Vagina (tissue), 2 donors: ENCODE measurements at regions not wholly inside any gene's neighbourhood (a gene's known extent, or its start where the extent isn't known, plus 50 kb on each side); places are given as distances from the start of the nearest gene placed in this dataset.

Experiments used
- DNase-seq, 2 donors: peaks; one replicate each; pipeline ENCODE4 v3.0.0-alpha.2; 2017; ENCODE audit errors: extremely low spot score in 2 of 2
- H3K27ac ChIP-seq: fragments of 200-600 bp; sonication (generic); one replicate; pipeline ENCODE4 v1.5.1; 2019
- H3K27me3 ChIP-seq: fragments of 200-600 bp; sonication (generic); one replicate; pipeline ENCODE4 v1.5.1; 2019
- H3K36me3 ChIP-seq, 2 donors: fragments of 200-600 bp; sonication (generic); one replicate each; pipeline ENCODE4 v1.5.1; 2017 to 2019
- H3K4me1 ChIP-seq: fragments of 200-600 bp; sonication (generic); one replicate; pipeline ENCODE4 v1.5.1; 2019
- H3K4me3 ChIP-seq, 2 donors: fragments of 200-600 bp; sonication (generic); 1 replicate in 1 of 2; 2 replicates in 1 of 2; pipeline ENCODE4 v1.5.1; 2016 to 2019
- H3K9me3 ChIP-seq: fragments of 200-600 bp; sonication (generic); one replicate; pipeline ENCODE4 v1.5.1; 2019
- POLR2A ChIP-seq, 2 donors: fragments of 450-650 bp; IDR thresholded peaks; one replicate each; pipeline ENCODE4 v1.6.1; 2017; ENCODE audit warnings: antibody characterized with exemption in 2 of 2, mild to moderate bottlenecking in 2 of 2, moderate library complexity in 2 of 2
- POLR2AphosphoS5 ChIP-seq, 2 donors: sonication (generic); formaldehyde crosslinking; IDR thresholded peaks; one replicate each; pipeline ENCODE4 v1.9.0; 2017; ENCODE audit warnings: antibody characterized with exemption in 2 of 2, mild to moderate bottlenecking in 2 of 2, low read depth in 1 of 2; ENCODE audit not compliant: insufficient read depth in 1 of 2
- intact Hi-C: fragments of 100-400 bp; cut with DNase I; formaldehyde crosslinking; loops from one replicate; pipeline ENCODE4 v1.15.1; 2023
- TF ChIP-seq, protein P1 (sequence below), 3 experiments: fragments of 450-650 bp in 2 of 3; fragments of 200-600 bp in 1 of 3; sonication (generic) in 1 of 3; IDR thresholded peaks; one replicate each; pipeline ENCODE4 v1.5.1; 2017 to 2019; ENCODE audit warnings: antibody characterized with exemption in 3 of 3, mild to moderate bottlenecking in 2 of 3, moderate library complexity in 2 of 3

DNA sequence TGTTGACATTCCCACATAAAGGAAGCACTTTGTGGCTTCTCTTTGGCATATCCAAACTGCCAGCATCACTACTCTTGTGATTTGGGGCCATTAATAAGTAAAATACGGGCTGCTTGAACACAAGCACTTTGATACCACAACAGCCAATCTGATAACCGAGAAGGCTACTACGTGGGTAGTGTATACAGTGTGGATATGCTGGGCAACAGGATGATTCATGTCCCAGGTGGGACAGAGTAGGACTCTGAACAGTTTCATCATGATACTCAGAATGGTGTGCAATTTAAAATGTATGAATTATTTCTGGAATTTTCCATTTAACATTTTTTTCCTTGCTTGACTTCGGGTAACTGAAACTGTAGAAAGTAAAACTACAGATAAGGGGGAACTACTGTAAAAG lies 225.0 kb upstream of the DDHD1 start:
- no peak for DNase-seq
- no peaks in the 10 kb centered on the region for H3K9me3 ChIP-seq
- TF ChIP-seq, protein P1, sequence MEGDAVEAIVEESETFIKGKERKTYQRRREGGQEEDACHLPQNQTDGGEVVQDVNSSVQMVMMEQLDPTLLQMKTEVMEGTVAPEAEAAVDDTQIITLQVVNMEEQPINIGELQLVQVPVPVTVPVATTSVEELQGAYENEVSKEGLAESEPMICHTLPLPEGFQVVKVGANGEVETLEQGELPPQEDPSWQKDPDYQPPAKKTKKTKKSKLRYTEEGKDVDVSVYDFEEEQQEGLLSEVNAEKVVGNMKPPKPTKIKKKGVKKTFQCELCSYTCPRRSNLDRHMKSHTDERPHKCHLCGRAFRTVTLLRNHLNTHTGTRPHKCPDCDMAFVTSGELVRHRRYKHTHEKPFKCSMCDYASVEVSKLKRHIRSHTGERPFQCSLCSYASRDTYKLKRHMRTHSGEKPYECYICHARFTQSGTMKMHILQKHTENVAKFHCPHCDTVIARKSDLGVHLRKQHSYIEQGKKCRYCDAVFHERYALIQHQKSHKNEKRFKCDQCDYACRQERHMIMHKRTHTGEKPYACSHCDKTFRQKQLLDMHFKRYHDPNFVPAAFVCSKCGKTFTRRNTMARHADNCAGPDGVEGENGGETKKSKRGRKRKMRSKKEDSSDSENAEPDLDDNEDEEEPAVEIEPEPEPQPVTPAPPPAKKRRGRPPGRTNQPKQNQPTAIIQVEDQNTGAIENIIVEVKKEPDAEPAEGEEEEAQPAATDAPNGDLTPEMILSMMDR (IDR thresholded peaks at IDR 0.05): no peak
- TF ChIP-seq POLR2AphosphoS5 (IDR thresholded peaks at IDR 0.05; ENCODE audit: insufficient read depth in 1 of 2, low read depth in 1 of 2) (no peak), POLR2A (IDR thresholded peaks at IDR 0.05) (no peak)
- H3K4me1 ChIP-seq: peaks cover 4% of the 10 kb centered on the region
- H3K27me3 ChIP-seq: no peaks in the 10 kb centered on the region
- no peak overlapping the region for H3K27ac ChIP-seq
- H3K4me3 ChIP-seq: no peak overlapping the region
- no peaks in the 10 kb centered on the region for H3K36me3 ChIP-seq
- intact Hi-C loops: no loop called here

GRCh38 chr14:53376064-53376463 lies 222.9 kb upstream of the DDHD1 start:
- peaks cover 4% of the 10 kb centered on the region for H3K4me1 ChIP-seq
- DNase-seq: no peak
- H3K27ac ChIP-seq: no peak overlapping the region
- no peak overlapping the region for H3K4me3 ChIP-seq
- H3K27me3 ChIP-seq: no peaks in the 10 kb centered on the region
- intact Hi-C loops: no loop called here
- H3K9me3 ChIP-seq: no peaks in the 10 kb centered on the region
- TF ChIP-seq POLR2A (IDR thresholded peaks at IDR 0.05): no peak
- no peak for TF ChIP-seq POLR2AphosphoS5 (IDR thresholded peaks at IDR 0.05; ENCODE audit: insufficient read depth in 1 of 2, low read depth in 1 of 2)
- no peaks in the 10 kb centered on the region for H3K36me3 ChIP-seq

GRCh38 chr14:53375599-53375998 lies 222.5 kb upstream of the DDHD1 start:
- no peaks in the 10 kb centered on the region for H3K36me3 ChIP-seq
- no peak overlapping the region for H3K4me3 ChIP-seq
- H3K9me3 ChIP-seq: no peaks in the 10 kb centered on the region
- TF ChIP-seq, protein P1 (IDR thresholded peaks at IDR 0.05): no peak
- no peak for TF ChIP-seq POLR2A (IDR thresholded peaks at IDR 0.05)
- no peak for TF ChIP-seq POLR2AphosphoS5 (IDR thresholded peaks at IDR 0.05; ENCODE audit: insufficient read depth in 1 of 2, low read depth in 1 of 2)
- H3K27ac ChIP-seq: no peak overlapping the region
- intact Hi-C loops: no loop called here
- H3K4me1 ChIP-seq: peaks cover 7% of the 10 kb centered on the region
- H3K27me3 ChIP-seq: no peaks in the 10 kb centered on the region
- DNase-seq: no peak

DNA sequence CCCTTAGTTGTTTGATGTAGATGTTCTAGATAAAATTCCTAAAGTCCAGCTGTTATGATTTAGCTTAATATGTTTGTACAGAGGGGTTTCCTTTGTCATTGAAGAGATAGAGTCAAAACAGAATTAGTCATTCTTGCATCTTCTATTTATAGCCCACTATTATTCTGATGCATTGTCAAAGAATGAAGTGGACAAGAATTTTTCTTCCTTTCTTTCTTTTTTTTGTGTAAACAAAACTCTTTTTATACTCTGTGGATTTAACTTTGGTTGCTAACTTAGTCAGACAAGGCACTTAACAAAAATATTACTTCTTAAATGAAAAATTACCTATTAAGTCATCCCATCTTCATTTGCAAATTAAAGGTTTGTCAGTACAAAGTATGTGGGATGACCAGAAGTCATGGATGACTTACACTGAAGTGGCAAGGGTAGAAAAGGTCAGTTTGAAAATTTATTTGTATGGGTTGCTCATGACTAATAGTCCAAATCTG lies 215.6 kb upstream of the DDHD1 start:
- peak overlapping the region; percentile 34 for H3K27ac ChIP-seq
- no peak overlapping the region for H3K4me3 ChIP-seq
- H3K9me3 ChIP-seq: no peaks in the 10 kb centered on the region
- TF ChIP-seq POLR2AphosphoS5 (IDR thresholded peaks at IDR 0.05; ENCODE audit: insufficient read depth in 1 of 2, low read depth in 1 of 2): peak in 1 of 2 donors; percentile 19
- TF ChIP-seq, protein P1 (IDR thresholded peaks at IDR 0.05): no peak
- TF ChIP-seq POLR2A (IDR thresholded peaks at IDR 0.05): no peak
- peaks cover 35% of the 10 kb centered on the region for H3K4me1 ChIP-seq
- no peak for DNase-seq
- intact Hi-C loops: no loop called here
- H3K27me3 ChIP-seq: no peaks in the 10 kb centered on the region
- H3K36me3 ChIP-seq: no peaks in the 10 kb centered on the region

DNA sequence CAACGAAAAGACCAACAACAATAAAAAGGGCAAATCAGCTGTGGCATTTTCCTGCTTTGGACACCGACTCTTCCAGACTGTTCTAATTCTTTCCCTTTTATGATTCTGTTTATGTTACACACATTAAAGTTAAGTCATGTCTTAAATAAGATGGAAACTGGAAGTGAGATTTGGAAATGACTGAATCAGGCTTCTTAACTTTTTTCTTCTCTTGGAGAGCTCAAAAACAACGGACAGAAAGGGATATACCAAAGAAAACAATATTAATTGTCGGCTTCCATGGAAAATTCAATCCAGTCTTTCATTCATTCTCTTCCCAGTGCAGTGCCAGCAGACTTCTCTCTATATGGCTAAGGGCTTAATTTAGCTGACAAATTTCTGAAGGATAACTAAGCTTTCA lies 214.9 kb upstream of the DDHD1 start:
- H3K36me3 ChIP-seq: no peaks in the 10 kb centered on the region
- H3K27ac ChIP-seq: peak overlapping the region; percentile 34
- peaks cover 35% of the 10 kb centered on the region for H3K4me1 ChIP-seq
- DNase-seq: no peak
- no peak for TF ChIP-seq POLR2AphosphoS5 (IDR thresholded peaks at IDR 0.05; ENCODE audit: insufficient read depth in 1 of 2, low read depth in 1 of 2)
- TF ChIP-seq POLR2A (IDR thresholded peaks at IDR 0.05): no peak
- TF ChIP-seq, protein P1 (IDR thresholded peaks at IDR 0.05): no peak
- H3K27me3 ChIP-seq: no peaks in the 10 kb centered on the region
- intact Hi-C loops: no loop called here
- H3K9me3 ChIP-seq: no peaks in the 10 kb centered on the region
- H3K4me3 ChIP-seq: no peak overlapping the region
